Keratinocyte (primary cell): ENCODE measurements at regions not wholly inside any gene's neighbourhood (a gene's known extent, or its start where the extent isn't known, plus 50 kb on each side); places are given as distances from the start of the nearest gene placed in this dataset.

Source experiments
- DNase-seq: peaks from one replicate; pipeline ENCODE4 v3.0.0-alpha.2; 2011; ENCODE audit warnings: low read depth, missing footprints, low spot score
- FAIRE-seq: peaks from 2 replicates; lab custom pipeline; 2011; peaks lifted over from hg19 to GRCh38; lab: Jason Lieb, UNC
- H2AFZ ChIP-seq: 2 replicates; pipeline ENCODE4 v1.6.0; 2012; ENCODE audit warnings: low read length, control low read depth, inconsistent platforms; ENCODE audit not compliant: control insufficient read depth
- H3K27ac ChIP-seq: 2 replicates; pipeline ENCODE4 v1.5.1; 2011; ENCODE audit warnings: low read length; ENCODE audit not compliant: control insufficient read depth, insufficient read depth
- H3K27me3 ChIP-seq: 3 replicates; pipeline ENCODE4 v1.6.0; 2011; ENCODE audit warnings: low read length; ENCODE audit not compliant: control insufficient read depth, insufficient read depth; ENCODE audit errors: extremely low read depth
- H3K36me3 ChIP-seq, 2 experiments: 2 replicates in 1 of 2; 3 replicates in 1 of 2; pipeline ENCODE4 v1.5.1; 2011; ENCODE audit warnings: low read length in 2 of 2, mild to moderate bottlenecking in 1 of 2; ENCODE audit not compliant: control insufficient read depth in 2 of 2, insufficient read depth in 2 of 2; ENCODE audit errors: extremely low read depth in 1 of 2
- H3K4me1 ChIP-seq: 3 replicates; pipeline ENCODE4 v1.5.1; 2011; ENCODE audit warnings: low read length; ENCODE audit not compliant: control insufficient read depth, insufficient read depth; ENCODE audit errors: extremely low read depth
- H3K4me2 ChIP-seq: 3 replicates; pipeline ENCODE4 v1.6.0; 2011; ENCODE audit warnings: low read depth, low read length; ENCODE audit not compliant: control insufficient read depth, insufficient read depth; ENCODE audit errors: extremely low read depth
- H3K4me3 ChIP-seq, 3 experiments: fragments of 200-600 bp in 1 of 3; sonication (generic) in 1 of 3; 2 replicates in 2 of 3; 3 replicates in 1 of 3; pipeline ENCODE4 v1.5.1; 2011 to 2016; ENCODE audit warnings: low read length in 3 of 3, mild to moderate bottlenecking in 3 of 3, control low read depth in 2 of 3, inconsistent platforms in 1 of 3, low read depth in 1 of 3, mixed read lengths in 1 of 3, mixed run types in 1 of 3, moderate library complexity in 1 of 3; ENCODE audit not compliant: control insufficient read depth in 2 of 3, insufficient read depth in 2 of 3; ENCODE audit errors: extremely low read depth in 1 of 3
- H3K79me2 ChIP-seq: 2 replicates; pipeline ENCODE4 v1.6.0; 2012; ENCODE audit warnings: low read length; ENCODE audit not compliant: control insufficient read depth, insufficient read depth
- H3K9ac ChIP-seq: 3 replicates; pipeline ENCODE4 v1.6.0; 2011; ENCODE audit warnings: low read length; ENCODE audit not compliant: control insufficient read depth, insufficient read depth; ENCODE audit errors: extremely low read depth
- H3K9me1 ChIP-seq: 3 replicates; pipeline ENCODE4 v1.6.0; 2011; ENCODE audit warnings: low read length; ENCODE audit not compliant: control insufficient read depth, insufficient read depth; ENCODE audit errors: extremely low read depth
- H3K9me3 ChIP-seq: 2 replicates; pipeline ENCODE4 v1.5.1; 2012; ENCODE audit warnings: low read depth, low read length; ENCODE audit not compliant: control insufficient read depth
- H4K20me1 ChIP-seq: 3 replicates; pipeline ENCODE4 v1.6.0; 2011; ENCODE audit warnings: low read length; ENCODE audit not compliant: control insufficient read depth, insufficient read depth; ENCODE audit errors: extremely low read depth
- EZH2 ChIP-seq: IDR thresholded peaks from one replicate; pipeline ENCODE4 v1.6.1; 2012; ENCODE audit warnings: inconsistent platforms, mild to moderate bottlenecking, low read length, moderate library complexity
- dilution Hi-C: fragments of 300-500 bp; cut with MboI; formaldehyde crosslinking; loops from one replicate; pipeline ENCODE4 v1.7.0; 2020; ENCODE audit warnings: low sequenced_read_pairs; ENCODE audit not compliant: extremely low pct_ligation_motif_present
- TF ChIP-seq, protein P1 (sequence below), 3 experiments: IDR thresholded peaks in 1 of 3; conservative IDR thresholded peaks in 1 of 3; optimal IDR thresholded peaks in 1 of 3; 2 replicates in 2 of 3; 3 replicates in 1 of 3; pipeline versions ENCODE3 to v1.5.1; 2011; ENCODE audit warnings: low read length in 3 of 3, mild to moderate bottlenecking in 3 of 3, moderate library complexity in 2 of 3, control low read depth in 1 of 3, inconsistent platforms in 1 of 3; ENCODE audit not compliant: insufficient read depth in 2 of 3; ENCODE audit errors: extremely low read depth in 1 of 3

- H3K36me3 ChIP-seq = no peaks in the 10 kb centered on the region
- no peaks in the 10 kb centered on the region for H4K20me1 ChIP-seq
- dilution Hi-C loops = no loop called here
- H3K4me2 ChIP-seq = no peak overlapping the region
- H3K27ac ChIP-seq = no peak overlapping the region
- H3K27me3 ChIP-seq = no peaks in the 10 kb centered on the region
- H3K9me3 ChIP-seq = no peaks in the 10 kb centered on the region
- no peaks in the 10 kb centered on the region for H3K4me1 ChIP-seq
- no peak overlapping the region for H2AFZ ChIP-seq
- DNase-seq (no peak), FAIRE-seq (no peak)
- no peak overlapping the region for H3K9ac ChIP-seq
- no peaks in the 10 kb centered on the region for H3K79me2 ChIP-seq
- H3K4me3 ChIP-seq = no peak overlapping the region
- no peaks in the 10 kb centered on the region for H3K9me1 ChIP-seq
- TF ChIP-seq EZH2 = no peak
- TF ChIP-seq, protein P1, sequence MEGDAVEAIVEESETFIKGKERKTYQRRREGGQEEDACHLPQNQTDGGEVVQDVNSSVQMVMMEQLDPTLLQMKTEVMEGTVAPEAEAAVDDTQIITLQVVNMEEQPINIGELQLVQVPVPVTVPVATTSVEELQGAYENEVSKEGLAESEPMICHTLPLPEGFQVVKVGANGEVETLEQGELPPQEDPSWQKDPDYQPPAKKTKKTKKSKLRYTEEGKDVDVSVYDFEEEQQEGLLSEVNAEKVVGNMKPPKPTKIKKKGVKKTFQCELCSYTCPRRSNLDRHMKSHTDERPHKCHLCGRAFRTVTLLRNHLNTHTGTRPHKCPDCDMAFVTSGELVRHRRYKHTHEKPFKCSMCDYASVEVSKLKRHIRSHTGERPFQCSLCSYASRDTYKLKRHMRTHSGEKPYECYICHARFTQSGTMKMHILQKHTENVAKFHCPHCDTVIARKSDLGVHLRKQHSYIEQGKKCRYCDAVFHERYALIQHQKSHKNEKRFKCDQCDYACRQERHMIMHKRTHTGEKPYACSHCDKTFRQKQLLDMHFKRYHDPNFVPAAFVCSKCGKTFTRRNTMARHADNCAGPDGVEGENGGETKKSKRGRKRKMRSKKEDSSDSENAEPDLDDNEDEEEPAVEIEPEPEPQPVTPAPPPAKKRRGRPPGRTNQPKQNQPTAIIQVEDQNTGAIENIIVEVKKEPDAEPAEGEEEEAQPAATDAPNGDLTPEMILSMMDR (optimal IDR thresholded peaks at IDR 0.05 in 1 of 3, IDR thresholded peaks at IDR 0.05 in 1 of 3, conservative IDR thresholded peaks at IDR 0.05 in 1 of 3; ENCODE audit: extremely low read depth in 1 of 3, insufficient read depth in 2 of 3, low read length in 3 of 3) = no peak
Observed at GRCh38 chr1:187257476-187257875, 428.7 kb downstream of the PLA2G4A start.

DNA sequence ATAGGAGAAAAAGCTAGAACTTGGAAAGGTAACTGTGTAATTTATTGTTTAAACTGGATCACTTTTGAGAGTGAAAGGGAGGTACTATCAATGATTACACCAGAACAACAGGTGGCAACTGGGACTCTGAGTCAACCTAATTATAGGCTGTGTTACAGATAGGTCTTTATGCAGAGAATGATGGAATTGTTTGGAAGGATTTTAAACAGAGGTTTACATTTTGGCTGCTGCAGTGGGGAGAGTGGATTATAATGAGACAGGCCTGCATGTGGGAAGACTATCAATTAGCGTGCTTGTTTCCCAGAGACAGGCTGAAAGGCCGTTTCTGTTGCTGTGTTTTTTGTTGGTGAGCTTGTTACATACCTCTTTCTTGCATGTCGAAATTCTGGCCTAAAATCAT, 432.9 kb downstream of the PLA2G4A start:
- FAIRE-seq = no peak
- no peak overlapping the region for H2AFZ ChIP-seq
- no peaks in the 10 kb centered on the region for H3K27me3 ChIP-seq
- H3K4me1 ChIP-seq = peaks cover 4% of the 10 kb centered on the region
- DNase-seq = no peak
- dilution Hi-C loops = no loop called here
- no peaks in the 10 kb centered on the region for H3K9me3 ChIP-seq
- H4K20me1 ChIP-seq = no peaks in the 10 kb centered on the region
- no peak overlapping the region for H3K9ac ChIP-seq
- no peak overlapping the region for H3K4me2 ChIP-seq
- H3K9me1 ChIP-seq = no peaks in the 10 kb centered on the region
- H3K27ac ChIP-seq = no peak overlapping the region
- H3K79me2 ChIP-seq = no peaks in the 10 kb centered on the region
- no peak overlapping the region for H3K4me3 ChIP-seq
- TF ChIP-seq, protein P1 (optimal IDR thresholded peaks at IDR 0.05 in 1 of 3, IDR thresholded peaks at IDR 0.05 in 1 of 3, conservative IDR thresholded peaks at IDR 0.05 in 1 of 3; ENCODE audit: extremely low read depth in 1 of 3, insufficient read depth in 2 of 3, low read length in 3 of 3) = no peak
- no peak for TF ChIP-seq EZH2
- H3K36me3 ChIP-seq = no peaks in the 10 kb centered on the region
